Left lung (tissue), 4 donors: ENCODE measurements at regions not wholly inside any gene's neighbourhood (a gene's known extent, or its start where the extent isn't known, plus 50 kb on each side); places are given as distances from the start of the nearest gene placed in this dataset.

Source experiments
- ATAC-seq: fragments of 200-7000 bp; cut with Tn5 transposase; one replicate; pipeline ENCODE4 v1.9.1; 2020; ENCODE audit warnings: moderate library complexity
- DNase-seq, 4 donors: peaks; one replicate each; pipeline ENCODE4 v3.0.0-alpha.2; 2013 to 2020
- H3K27ac ChIP-seq, 2 donors: fragments of 200-600 bp; sonication (generic) in 1 of 2; one replicate each; pipeline versions ENCODE4 v1.5.0 to v1.8.0; 2020 to 2021
- H3K27me3 ChIP-seq, 2 donors: fragments of 200-600 bp; sonication (generic) in 1 of 2; one replicate each; pipeline versions ENCODE4 v1.5.0 to v1.8.0; 2020 to 2021
- H3K36me3 ChIP-seq, 2 donors: fragments of 200-600 bp; sonication (generic) in 1 of 2; one replicate each; pipeline versions ENCODE4 v1.5.0 to v1.8.0; 2020 to 2021
- H3K4me1 ChIP-seq, 2 donors: fragments of 200-600 bp; one replicate each; pipeline ENCODE4 v1.8.0; 2021
- H3K4me3 ChIP-seq, 2 donors: fragments of 200-600 bp; sonication (generic) in 1 of 2; one replicate each; pipeline versions ENCODE4 v1.5.0 to v1.8.0; 2020 to 2021; ENCODE audit warnings: mild to moderate bottlenecking in 1 of 2
- H3K9me3 ChIP-seq, 2 donors: fragments of 200-600 bp; sonication (generic) in 1 of 2; one replicate each; pipeline versions ENCODE4 v1.5.0 to v1.8.0; 2020 to 2021
- CTCF ChIP-seq, 2 donors: fragments of 200-600 bp; sonication (generic) in 1 of 2; IDR thresholded peaks; one replicate each; pipeline versions ENCODE4 v1.5.0 to v1.8.0; 2021; ENCODE audit warnings: antibody characterized with exemption in 2 of 2
- intact Hi-C, 2 donors: fragments of 100-400 bp; cut with DNase I; formaldehyde crosslinking; loops; one replicate each; pipeline versions ENCODE4 v1.11.2 to v1.14.2; 2022
- donor health status: DM: no; HTN: yes; CAD: no.
- donor health status: DM: no; HTN: no; CAD: no.

- no peak for TF ChIP-seq CTCF (IDR thresholded peaks at IDR 0.05)
- intact Hi-C loops: no loop called here
- Histone ChIP-seq H3K27me3 (peaks cover 0 to 19% of the 10 kb centered on the region in 2 donors), H3K36me3 (no peaks in the 10 kb centered on the region), H3K4me1 (peaks cover 0 to 10% of the 10 kb centered on the region in 2 donors), H3K4me3 (no peak overlapping the region), H3K9me3 (no peaks in the 10 kb centered on the region), H3K27ac (no peak overlapping the region)
- DNase-seq (no peak), ATAC-seq (no peak)
Observed at GRCh38 chr17:37847811-37848331, 76.3 kb upstream of the TBC1D3K start.

- Histone ChIP-seq H3K36me3 (no peaks in the 10 kb centered on the region), H3K9me3 (no peaks in the 10 kb centered on the region), H3K27me3 (peaks cover 0 to 19% of the 10 kb centered on the region in 2 donors), H3K4me1 (peaks cover 0 to 10% of the 10 kb centered on the region in 2 donors), H3K4me3 (no peak overlapping the region), H3K27ac (no peak overlapping the region)
- no peak for DNase-seq
- ATAC-seq: no peak
- intact Hi-C loops: no loop called here
- TF ChIP-seq CTCF (IDR thresholded peaks at IDR 0.05): no peak
Observed at GRCh38 chr17:37847102-37847501, 77.1 kb upstream of the TBC1D3K start.

- Histone ChIP-seq H3K27me3 (peaks cover 0 to 19% of the 10 kb centered on the region in 2 donors), H3K36me3 (no peaks in the 10 kb centered on the region), H3K4me1 (peaks cover 0 to 10% of the 10 kb centered on the region in 2 donors), H3K27ac (no peak overlapping the region), H3K4me3 (peak overlapping the region in 1 of 2 donors; percentile 19), H3K9me3 (no peaks in the 10 kb centered on the region)
- TF ChIP-seq CTCF (IDR thresholded peaks at IDR 0.05): peak in 1 of 2 donors; percentile 6
- no peak for ATAC-seq
- no peak for DNase-seq
- intact Hi-C loops: no loop called here
Observed at GRCh38 chr17:37844977-37845293, 79.3 kb upstream of the TBC1D3K start.

GRCh38 chr17:37844158-37844976 is 79.8 kb upstream of the TBC1D3K start:
- ATAC-seq (peak; percentile 95), DNase-seq (peak in 2 of 4 donors; percentile 75 to 90)
- H3K36me3 ChIP-seq: no peaks in the 10 kb centered on the region
- intact Hi-C loops: no loop called here
- peaks cover 0 to 10% of the 10 kb centered on the region in 2 donors for H3K4me1 ChIP-seq
- H3K27me3 ChIP-seq: peaks cover 0 to 19% of the 10 kb centered on the region in 2 donors
- peak overlapping the region in 1 of 2 donors; percentile 19 for H3K4me3 ChIP-seq
- no peaks in the 10 kb centered on the region for H3K9me3 ChIP-seq
- no peak overlapping the region for H3K27ac ChIP-seq
- peak; percentile 78 to 86 for TF ChIP-seq CTCF (IDR thresholded peaks at IDR 0.05)

- DNase-seq (no peak), ATAC-seq (no peak)
- no peak for TF ChIP-seq CTCF (IDR thresholded peaks at IDR 0.05)
- no peak overlapping the region for H3K27ac ChIP-seq
- H3K27me3 ChIP-seq: peaks cover 0 to 26% of the 10 kb centered on the region in 2 donors
- intact Hi-C loops: no loop called here
- H3K4me3 ChIP-seq: no peak overlapping the region
- no peaks in the 10 kb centered on the region for H3K36me3 ChIP-seq
- no peaks in the 10 kb centered on the region for H3K9me3 ChIP-seq
- peaks cover 0 to 10% of the 10 kb centered on the region in 2 donors for H3K4me1 ChIP-seq
Observed at GRCh38 chr17:37842401-37842800, 81.8 kb upstream of the TBC1D3K start.
